Adrenal gland (tissue), 5 donors: ENCODE measurements at regions not wholly inside any gene's neighbourhood (a gene's known extent, or its start where the extent isn't known, plus 50 kb on each side); places are given as distances from the start of the nearest gene placed in this dataset.

Experiments used
- POLR2A ChIP-seq, 2 donors: fragments of 450-650 bp; IDR thresholded peaks; one replicate each; pipeline ENCODE4 v1.6.1; 2017; ENCODE audit warnings: antibody characterized with exemption in 2 of 2, mild to moderate bottlenecking in 2 of 2, moderate library complexity in 1 of 2
- TF ChIP-seq, protein P1 (sequence below), 6 experiments: fragments of 450-650 bp in 4 of 6; fragments of 200-600 bp in 2 of 6; sonication (generic) in 1 of 6; IDR thresholded peaks; 1 replicate in 5 of 6; 2 replicates in 1 of 6; pipeline versions ENCODE4 v1.5.1 to v1.8.0; 2016 to 2021; ENCODE audit warnings: antibody characterized with exemption in 6 of 6, mild to moderate bottlenecking in 2 of 6, moderate library complexity in 1 of 6
- donor health status: DM: no; HTN: no; CAD: no.

DNA sequence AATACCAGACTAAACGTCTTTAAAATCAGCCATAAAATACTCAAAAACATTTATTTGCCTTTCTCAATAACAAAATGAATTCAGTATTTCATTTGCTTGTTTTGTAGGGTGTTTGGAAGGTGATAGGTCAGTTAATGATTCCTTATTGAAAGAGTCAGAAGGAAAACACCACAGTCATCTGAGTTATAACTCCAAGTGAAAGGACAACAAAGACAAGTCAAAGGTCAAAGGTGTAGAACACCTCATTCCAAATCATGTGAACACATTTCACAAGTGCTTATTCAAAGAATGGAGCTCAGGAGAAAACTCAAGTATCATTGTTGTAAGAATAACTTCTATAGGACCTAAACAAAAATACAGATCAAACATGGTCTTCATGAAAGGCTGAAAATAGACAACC, 318.6 kb upstream of the PHF14 start:
- TF ChIP-seq POLR2A (IDR thresholded peaks at IDR 0.05): no peak
- TF ChIP-seq, protein P1, sequence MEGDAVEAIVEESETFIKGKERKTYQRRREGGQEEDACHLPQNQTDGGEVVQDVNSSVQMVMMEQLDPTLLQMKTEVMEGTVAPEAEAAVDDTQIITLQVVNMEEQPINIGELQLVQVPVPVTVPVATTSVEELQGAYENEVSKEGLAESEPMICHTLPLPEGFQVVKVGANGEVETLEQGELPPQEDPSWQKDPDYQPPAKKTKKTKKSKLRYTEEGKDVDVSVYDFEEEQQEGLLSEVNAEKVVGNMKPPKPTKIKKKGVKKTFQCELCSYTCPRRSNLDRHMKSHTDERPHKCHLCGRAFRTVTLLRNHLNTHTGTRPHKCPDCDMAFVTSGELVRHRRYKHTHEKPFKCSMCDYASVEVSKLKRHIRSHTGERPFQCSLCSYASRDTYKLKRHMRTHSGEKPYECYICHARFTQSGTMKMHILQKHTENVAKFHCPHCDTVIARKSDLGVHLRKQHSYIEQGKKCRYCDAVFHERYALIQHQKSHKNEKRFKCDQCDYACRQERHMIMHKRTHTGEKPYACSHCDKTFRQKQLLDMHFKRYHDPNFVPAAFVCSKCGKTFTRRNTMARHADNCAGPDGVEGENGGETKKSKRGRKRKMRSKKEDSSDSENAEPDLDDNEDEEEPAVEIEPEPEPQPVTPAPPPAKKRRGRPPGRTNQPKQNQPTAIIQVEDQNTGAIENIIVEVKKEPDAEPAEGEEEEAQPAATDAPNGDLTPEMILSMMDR (IDR thresholded peaks at IDR 0.05): no peak
